ENCODE measurements at regions not wholly inside any gene's neighbourhood (a gene's known extent, or its start where the extent isn't known, plus 50 kb on each side); places are given as distances from the start of the nearest gene placed in this dataset.

DNA sequence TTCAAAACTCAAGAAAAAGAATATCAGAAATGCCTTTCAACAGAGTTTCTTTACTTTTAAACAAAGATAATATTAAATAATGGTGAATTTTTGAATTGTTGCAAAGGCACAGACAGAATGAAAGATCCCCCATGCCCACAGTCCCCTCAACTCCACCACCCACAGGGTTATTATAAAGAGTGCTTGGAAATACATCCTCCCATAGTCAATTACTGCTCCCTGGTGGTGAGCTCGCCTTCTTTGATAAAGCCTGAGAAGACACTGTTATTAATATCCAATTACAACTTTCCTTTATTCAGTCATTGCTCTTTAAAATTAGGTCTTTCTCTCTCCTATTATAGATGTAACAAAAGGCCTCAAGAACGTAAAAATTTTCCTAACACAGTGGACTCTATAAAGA, 490.2 kb upstream of the RORB start:
- Histone ChIP-seq H3K27ac (no peak overlapping the region), H3K4me1 (no peaks in the 10 kb centered on the region), H3K9me3 (no peaks in the 10 kb centered on the region), H3K4me3 (no peak overlapping the region), H3K36me3 (no peaks in the 10 kb centered on the region), H3K27me3 (no peaks in the 10 kb centered on the region)
- DNase-seq (no peak), ATAC-seq (no peak)
- TF ChIP-seq, protein P1, sequence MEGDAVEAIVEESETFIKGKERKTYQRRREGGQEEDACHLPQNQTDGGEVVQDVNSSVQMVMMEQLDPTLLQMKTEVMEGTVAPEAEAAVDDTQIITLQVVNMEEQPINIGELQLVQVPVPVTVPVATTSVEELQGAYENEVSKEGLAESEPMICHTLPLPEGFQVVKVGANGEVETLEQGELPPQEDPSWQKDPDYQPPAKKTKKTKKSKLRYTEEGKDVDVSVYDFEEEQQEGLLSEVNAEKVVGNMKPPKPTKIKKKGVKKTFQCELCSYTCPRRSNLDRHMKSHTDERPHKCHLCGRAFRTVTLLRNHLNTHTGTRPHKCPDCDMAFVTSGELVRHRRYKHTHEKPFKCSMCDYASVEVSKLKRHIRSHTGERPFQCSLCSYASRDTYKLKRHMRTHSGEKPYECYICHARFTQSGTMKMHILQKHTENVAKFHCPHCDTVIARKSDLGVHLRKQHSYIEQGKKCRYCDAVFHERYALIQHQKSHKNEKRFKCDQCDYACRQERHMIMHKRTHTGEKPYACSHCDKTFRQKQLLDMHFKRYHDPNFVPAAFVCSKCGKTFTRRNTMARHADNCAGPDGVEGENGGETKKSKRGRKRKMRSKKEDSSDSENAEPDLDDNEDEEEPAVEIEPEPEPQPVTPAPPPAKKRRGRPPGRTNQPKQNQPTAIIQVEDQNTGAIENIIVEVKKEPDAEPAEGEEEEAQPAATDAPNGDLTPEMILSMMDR (IDR thresholded peaks at IDR 0.05) = no peak
- intact Hi-C loops (cut with DNase I) = no loop called here

DNA sequence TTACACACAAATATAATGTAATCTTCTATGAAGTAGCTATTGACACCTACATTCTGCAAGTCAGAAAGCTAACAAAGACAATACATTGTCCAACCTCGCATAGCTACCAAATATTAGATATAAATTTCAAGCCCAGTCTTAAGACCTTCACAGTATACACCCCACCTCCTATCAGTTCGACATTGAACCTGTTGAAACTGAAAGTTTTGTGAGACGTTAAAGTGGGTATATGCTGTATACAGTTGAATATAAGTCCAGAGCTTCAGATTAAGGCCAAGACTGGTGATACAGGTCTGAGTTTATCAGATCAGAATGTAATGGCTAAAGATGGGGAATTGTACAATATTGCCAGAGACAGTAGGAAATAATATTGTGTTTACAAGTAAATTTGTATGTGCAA, 489.3 kb upstream of the RORB start:
- H3K27ac ChIP-seq = no peak overlapping the region
- H3K36me3 ChIP-seq = no peaks in the 10 kb centered on the region
- H3K27me3 ChIP-seq = no peaks in the 10 kb centered on the region
- ATAC-seq = no peak
- intact Hi-C loops (cut with DNase I) = no loop called here
- TF ChIP-seq, protein P1 (IDR thresholded peaks at IDR 0.05) = no peak
- no peaks in the 10 kb centered on the region for H3K4me1 ChIP-seq
- no peaks in the 10 kb centered on the region for H3K9me3 ChIP-seq
- no peak overlapping the region for H3K4me3 ChIP-seq
- DNase-seq = no peak

DNA sequence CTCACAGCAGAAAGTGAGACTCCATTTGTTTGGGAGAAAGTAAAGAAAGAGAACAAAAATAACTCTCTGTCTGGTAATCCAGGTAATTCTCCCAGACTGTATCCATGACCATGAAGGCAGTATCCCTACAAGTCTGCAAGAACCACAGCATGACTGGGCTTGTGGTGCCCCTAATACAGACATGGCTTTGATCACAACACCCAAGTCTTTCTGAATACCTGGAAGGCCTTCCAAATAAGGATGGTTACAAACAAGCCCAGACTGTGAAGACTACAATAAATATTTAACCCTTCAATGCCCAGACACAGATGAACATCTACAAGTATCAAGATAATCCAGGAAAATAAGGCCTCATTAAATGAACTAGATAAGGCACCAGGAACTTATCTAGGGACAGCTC, 481.1 kb upstream of the RORB start:
- H3K27ac ChIP-seq = no peak overlapping the region
- intact Hi-C loops (cut with DNase I) = no loop called here
- DNase-seq (no peak), ATAC-seq (no peak)
- no peaks in the 10 kb centered on the region for H3K4me1 ChIP-seq
- no peaks in the 10 kb centered on the region for H3K27me3 ChIP-seq
- TF ChIP-seq, protein P1 (IDR thresholded peaks at IDR 0.05) = no peak
- no peak overlapping the region for H3K4me3 ChIP-seq
- no peaks in the 10 kb centered on the region for H3K36me3 ChIP-seq
- no peaks in the 10 kb centered on the region for H3K9me3 ChIP-seq

DNA sequence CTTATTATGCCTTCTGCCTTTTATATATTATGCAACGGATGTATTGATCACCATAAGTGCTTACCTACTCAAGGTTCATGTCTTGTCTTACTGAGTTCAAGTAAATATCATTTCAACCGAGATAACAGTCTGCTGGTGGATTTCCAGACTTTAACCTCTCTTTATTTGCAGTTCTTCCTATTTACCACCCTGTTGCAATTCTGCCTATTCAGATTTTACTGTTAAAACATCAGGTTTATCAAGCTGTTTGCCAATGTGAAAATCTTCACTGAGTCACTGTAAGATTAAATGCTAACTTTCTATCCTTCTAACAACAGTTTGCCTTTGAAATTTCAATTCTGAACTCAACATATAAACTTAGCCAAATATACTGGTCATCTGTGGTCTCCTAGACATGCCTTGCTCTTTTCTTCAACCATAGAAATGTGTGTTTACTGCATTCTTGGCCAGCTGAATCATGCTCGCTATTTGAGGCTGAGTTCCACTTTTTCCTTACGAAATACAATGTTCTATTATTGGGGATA, 471.7 kb upstream of the RORB start:
- no peak overlapping the region for H3K4me3 ChIP-seq
- no peak for ATAC-seq
- no peaks in the 10 kb centered on the region for H3K36me3 ChIP-seq
- no peak for DNase-seq
- TF ChIP-seq, protein P1 (IDR thresholded peaks at IDR 0.05) = no peak
- intact Hi-C loops (cut with DNase I) = no loop called here
- H3K27ac ChIP-seq = no peak overlapping the region
- no peaks in the 10 kb centered on the region for H3K9me3 ChIP-seq
- H3K27me3 ChIP-seq = no peaks in the 10 kb centered on the region
- no peaks in the 10 kb centered on the region for H3K4me1 ChIP-seq

DNA sequence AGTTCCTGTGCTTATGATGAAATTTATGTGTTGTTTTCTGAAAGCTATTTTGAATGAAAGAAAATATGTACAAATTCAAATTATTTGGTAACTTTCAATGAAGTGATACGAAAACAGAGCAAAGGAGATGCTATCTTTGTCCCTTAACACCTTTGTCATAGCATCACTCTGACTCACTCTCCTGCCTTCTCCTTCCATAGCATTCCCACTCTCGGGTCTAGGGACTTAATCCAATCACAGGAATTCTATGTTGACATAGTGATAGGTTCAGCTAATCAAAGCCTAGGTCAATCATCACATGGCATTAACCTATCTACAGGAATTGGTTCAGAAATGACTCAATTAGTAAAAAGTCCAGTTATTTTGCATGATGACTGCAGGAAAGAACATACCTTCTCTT, 464.7 kb upstream of the RORB start:
- intact Hi-C loops (cut with DNase I) = no loop called here
- Histone ChIP-seq H3K9me3 (no peaks in the 10 kb centered on the region), H3K27ac (no peak overlapping the region), H3K36me3 (no peaks in the 10 kb centered on the region), H3K4me1 (no peaks in the 10 kb centered on the region), H3K4me3 (no peak overlapping the region), H3K27me3 (no peaks in the 10 kb centered on the region)
- DNase-seq (no peak), ATAC-seq (no peak)
- TF ChIP-seq, protein P1 (IDR thresholded peaks at IDR 0.05) = no peak

DNA sequence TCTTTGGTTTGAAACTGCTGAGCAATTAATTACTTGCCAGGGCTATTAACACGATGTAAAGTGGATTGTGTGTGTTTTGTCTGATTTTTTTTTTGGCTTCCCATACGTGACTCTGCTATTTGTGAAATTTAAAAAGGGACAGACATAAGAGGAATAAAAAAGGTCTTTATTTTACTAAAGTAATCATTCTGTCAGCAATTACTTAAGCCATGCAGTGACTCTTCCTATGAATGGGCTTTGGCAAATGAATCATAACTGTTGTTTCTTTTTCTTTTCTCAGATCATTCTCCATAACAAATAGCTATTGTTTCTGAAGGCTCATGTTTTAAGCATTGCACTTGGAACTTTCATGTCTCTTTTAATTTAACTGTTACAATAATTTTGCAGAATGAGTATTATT, 461.3 kb upstream of the RORB start:
- TF ChIP-seq, protein P1 (IDR thresholded peaks at IDR 0.05) = no peak
- Histone ChIP-seq H3K4me3 (no peak overlapping the region), H3K36me3 (no peaks in the 10 kb centered on the region), H3K4me1 (no peaks in the 10 kb centered on the region), H3K27me3 (no peaks in the 10 kb centered on the region), H3K27ac (no peak overlapping the region), H3K9me3 (no peaks in the 10 kb centered on the region)
- DNase-seq (no peak), ATAC-seq (no peak)
- intact Hi-C loops (cut with DNase I) = no loop called here
